ENCODE measurements at regions not wholly inside any gene's neighbourhood (a gene's known extent, or its start where the extent isn't known, plus 50 kb on each side); places are given as distances from the start of the nearest gene placed in this dataset.

- Histone ChIP-seq H3K4me3 (no peak overlapping the region), H3K4me1 (peaks cover 6% of the 10 kb centered on the region), H3K36me3 (no peaks in the 10 kb centered on the region), H3K27ac (replicated peaks) (no peak overlapping the region), H3K27me3 (ENCODE audit: low read depth) (peaks cover 30% of the 10 kb centered on the region), H3K9me3 (replicated peaks) (no peaks in the 10 kb centered on the region)
- no peak for TF ChIP-seq CTCF (IDR thresholded peaks at IDR 0.05; ENCODE audit: borderline replicate concordance)
- DNase-seq: no peak
- intact Hi-C loops (cut with micrococcal nuclease): no loop called here
These were observed 259.4 kb upstream of the PROK2 start for GRCh38 chr3:72044231-72044855.

DNA sequence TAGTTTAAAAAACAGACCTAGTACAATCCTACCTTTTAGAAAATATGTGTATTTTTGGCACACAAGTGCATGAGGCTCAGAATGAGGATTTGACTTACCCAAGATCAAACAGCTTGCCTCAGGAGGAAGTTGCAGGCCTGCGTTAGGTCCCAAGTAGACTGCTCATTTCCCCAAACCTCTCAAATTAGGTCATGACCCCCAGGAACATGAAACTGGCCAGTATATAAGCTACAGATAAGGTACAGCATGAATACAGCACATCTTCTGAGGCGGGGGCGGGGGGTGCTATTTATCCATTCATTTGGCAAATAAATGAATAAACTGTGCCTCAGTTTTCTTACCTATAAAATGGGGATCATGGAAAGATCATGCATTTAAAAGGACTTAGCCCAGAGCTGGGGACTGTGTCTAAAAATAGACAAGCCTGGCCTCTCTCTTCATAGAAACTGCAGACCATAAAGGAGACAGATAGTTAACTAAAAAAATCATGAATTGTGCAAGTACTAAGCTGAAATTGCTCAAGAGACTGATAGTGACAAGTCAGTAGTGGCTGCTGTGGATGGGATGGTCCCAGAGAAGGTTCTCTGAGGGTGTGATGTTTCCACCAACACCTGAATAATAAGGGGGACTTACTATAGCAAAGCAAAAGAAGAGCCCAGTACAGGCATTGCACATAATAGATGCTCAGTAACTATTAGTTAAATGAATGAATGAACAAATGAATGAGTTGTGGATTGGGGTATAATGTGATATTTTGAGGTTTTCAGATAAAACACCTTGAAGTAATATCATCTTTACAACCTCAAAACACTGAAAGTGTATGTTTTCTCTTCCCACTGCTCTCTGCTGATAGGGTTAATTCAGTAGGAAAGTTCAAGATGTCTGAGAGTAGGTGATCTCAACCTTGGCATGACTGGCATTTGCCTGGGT is 258.5 kb upstream of the PROK2 start:
- no peak for TF ChIP-seq CTCF (IDR thresholded peaks at IDR 0.05; ENCODE audit: borderline replicate concordance)
- intact Hi-C loops (cut with micrococcal nuclease): no loop called here

GRCh38 chr3:72042397-72043203 is 257.7 kb upstream of the PROK2 start:
- Histone ChIP-seq H3K27me3 (ENCODE audit: low read depth) (peaks cover 41% of the 10 kb centered on the region), H3K27ac (replicated peaks) (no peak overlapping the region), H3K4me1 (peaks cover 6% of the 10 kb centered on the region), H3K4me3 (no peak overlapping the region), H3K36me3 (no peaks in the 10 kb centered on the region), H3K9me3 (replicated peaks) (no peaks in the 10 kb centered on the region)
- no peak for DNase-seq
- no peak for TF ChIP-seq CTCF (IDR thresholded peaks at IDR 0.05; ENCODE audit: borderline replicate concordance)
- intact Hi-C loops (cut with micrococcal nuclease): no loop called here

More for the DNA sequence above, 258.5 kb upstream of the PROK2 start:
- peaks cover 6% of the 10 kb centered on the region for H3K4me1 ChIP-seq
- H3K27ac ChIP-seq (replicated peaks): no peak overlapping the region
- no peak overlapping the region for H3K4me3 ChIP-seq
- no peaks in the 10 kb centered on the region for H3K9me3 ChIP-seq (replicated peaks)
- no peaks in the 10 kb centered on the region for H3K36me3 ChIP-seq
- peaks cover 36% of the 10 kb centered on the region for H3K27me3 ChIP-seq (ENCODE audit: low read depth)
- DNase-seq: no peak

DNA sequence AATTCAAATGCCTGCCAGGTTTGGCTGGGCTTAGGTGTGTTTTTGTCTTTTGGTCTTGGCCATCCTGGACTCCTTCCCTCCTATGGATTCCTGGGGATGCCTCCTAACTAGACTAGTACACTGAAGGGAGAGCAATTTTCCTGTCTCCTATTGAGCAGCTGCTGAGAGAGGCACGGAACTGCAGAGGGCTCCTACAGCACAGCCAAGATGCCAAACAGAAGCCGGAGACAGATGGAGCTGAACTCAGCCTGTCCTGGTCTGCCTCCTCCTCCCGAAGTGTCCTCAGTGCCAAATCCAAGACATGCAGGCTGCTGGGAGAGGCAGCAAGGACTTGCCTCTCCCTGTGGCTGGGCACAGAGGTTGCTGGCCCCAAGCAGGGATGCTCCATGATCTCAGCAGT is 256.6 kb upstream of the PROK2 start:
- DNase-seq: no peak
- H3K27ac ChIP-seq (replicated peaks): no peak overlapping the region
- TF ChIP-seq CTCF (IDR thresholded peaks at IDR 0.05; ENCODE audit: borderline replicate concordance): no peak

GRCh38 chr3:72041076-72041475 is 256.1 kb upstream of the PROK2 start:
- DNase-seq: no peak
- no peak for TF ChIP-seq CTCF (IDR thresholded peaks at IDR 0.05; ENCODE audit: borderline replicate concordance)
- H3K36me3 ChIP-seq: no peaks in the 10 kb centered on the region
- H3K9me3 ChIP-seq (replicated peaks): no peaks in the 10 kb centered on the region
- intact Hi-C loops (cut with micrococcal nuclease): no loop called here
- H3K4me3 ChIP-seq: no peak overlapping the region
- no peak overlapping the region for H3K27ac ChIP-seq (replicated peaks)
- H3K4me1 ChIP-seq: peaks cover 6% of the 10 kb centered on the region
- H3K27me3 ChIP-seq (ENCODE audit: low read depth): peaks cover 44% of the 10 kb centered on the region

More for the DNA sequence above, 256.6 kb upstream of the PROK2 start:
- no peaks in the 10 kb centered on the region for H3K9me3 ChIP-seq (replicated peaks)
- peaks cover 6% of the 10 kb centered on the region for H3K4me1 ChIP-seq
- intact Hi-C loops (cut with micrococcal nuclease): no loop called here
- H3K27me3 ChIP-seq (ENCODE audit: low read depth): peaks cover 42% of the 10 kb centered on the region
- no peak overlapping the region for H3K4me3 ChIP-seq
- no peaks in the 10 kb centered on the region for H3K36me3 ChIP-seq
